Mesothelial cell of epicardium (in vitro differentiated cells): ENCODE measurements at regions not wholly inside any gene's neighbourhood (a gene's known extent, or its start where the extent isn't known, plus 50 kb on each side); places are given as distances from the start of the nearest gene placed in this dataset.

Experiments
- DNase-seq, 2 experiments: peaks; one replicate each; pipeline ENCODE4 v3.0.0; 2021; ENCODE audit warnings: low spot score in 2 of 2; ENCODE audit not compliant: unreplicated experiment in 2 of 2
- H3K27ac Mint-ChIP-seq: 2 replicates; pipeline ENCODE4 v1.8.0; 2021; ENCODE audit warnings: mixed read lengths
- H3K27me3 Mint-ChIP-seq: 2 replicates; pipeline ENCODE4 v1.8.0; 2021; ENCODE audit warnings: low read depth, mixed read lengths
- H3K36me3 Mint-ChIP-seq: 2 replicates; pipeline ENCODE4 v1.8.0; 2021; ENCODE audit warnings: mixed read lengths
- H3K4me1 Mint-ChIP-seq: 2 replicates; pipeline ENCODE4 v1.8.0; 2021; ENCODE audit warnings: mixed read lengths
- H3K4me3 Mint-ChIP-seq: 2 replicates; pipeline ENCODE4 v1.8.0; 2021; ENCODE audit warnings: mild to moderate bottlenecking, moderate library complexity, mixed read lengths
- H3K9me3 Mint-ChIP-seq: 2 replicates; pipeline ENCODE4 v1.8.0; 2021; ENCODE audit warnings: mixed read lengths
- TF ChIP-seq, protein P1 (sequence below): fragments of 200-600 bp; sonication (generic); IDR thresholded peaks from one replicate; pipeline ENCODE4 v1.5.0; 2021; ENCODE audit warnings: antibody characterized with exemption; ENCODE audit not compliant: unreplicated experiment

DNA sequence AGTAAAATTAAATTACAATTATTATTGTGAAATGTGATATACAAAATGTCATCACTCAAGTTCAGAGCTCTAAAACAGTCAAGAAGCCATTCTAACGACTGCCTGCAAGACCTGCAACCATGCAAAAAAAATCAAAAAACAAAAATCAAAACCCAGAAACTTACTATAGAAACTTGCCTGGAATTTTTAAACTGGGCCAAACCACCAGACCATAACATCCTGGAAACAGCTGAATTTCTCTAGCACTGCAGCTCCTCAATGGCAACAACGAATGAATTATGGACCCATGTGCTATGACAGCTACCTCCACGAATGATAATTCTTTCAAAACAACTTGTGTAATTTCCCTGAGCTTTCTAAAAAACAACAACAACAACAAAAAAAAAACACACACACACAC, 130.0 kb upstream of the KCNMB2 start:
- no peak overlapping the region for H3K4me3 Mint-ChIP-seq
- TF ChIP-seq, protein P1, sequence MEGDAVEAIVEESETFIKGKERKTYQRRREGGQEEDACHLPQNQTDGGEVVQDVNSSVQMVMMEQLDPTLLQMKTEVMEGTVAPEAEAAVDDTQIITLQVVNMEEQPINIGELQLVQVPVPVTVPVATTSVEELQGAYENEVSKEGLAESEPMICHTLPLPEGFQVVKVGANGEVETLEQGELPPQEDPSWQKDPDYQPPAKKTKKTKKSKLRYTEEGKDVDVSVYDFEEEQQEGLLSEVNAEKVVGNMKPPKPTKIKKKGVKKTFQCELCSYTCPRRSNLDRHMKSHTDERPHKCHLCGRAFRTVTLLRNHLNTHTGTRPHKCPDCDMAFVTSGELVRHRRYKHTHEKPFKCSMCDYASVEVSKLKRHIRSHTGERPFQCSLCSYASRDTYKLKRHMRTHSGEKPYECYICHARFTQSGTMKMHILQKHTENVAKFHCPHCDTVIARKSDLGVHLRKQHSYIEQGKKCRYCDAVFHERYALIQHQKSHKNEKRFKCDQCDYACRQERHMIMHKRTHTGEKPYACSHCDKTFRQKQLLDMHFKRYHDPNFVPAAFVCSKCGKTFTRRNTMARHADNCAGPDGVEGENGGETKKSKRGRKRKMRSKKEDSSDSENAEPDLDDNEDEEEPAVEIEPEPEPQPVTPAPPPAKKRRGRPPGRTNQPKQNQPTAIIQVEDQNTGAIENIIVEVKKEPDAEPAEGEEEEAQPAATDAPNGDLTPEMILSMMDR: no peak
- peaks cover 32% of the 10 kb centered on the region for H3K4me1 Mint-ChIP-seq
- DNase-seq: no peak
- H3K27me3 Mint-ChIP-seq: no peaks in the 10 kb centered on the region
- H3K27ac Mint-ChIP-seq: peak overlapping the region; percentile 41
- peaks cover 1% of the 10 kb centered on the region for H3K9me3 Mint-ChIP-seq
- no peaks in the 10 kb centered on the region for H3K36me3 Mint-ChIP-seq

DNA sequence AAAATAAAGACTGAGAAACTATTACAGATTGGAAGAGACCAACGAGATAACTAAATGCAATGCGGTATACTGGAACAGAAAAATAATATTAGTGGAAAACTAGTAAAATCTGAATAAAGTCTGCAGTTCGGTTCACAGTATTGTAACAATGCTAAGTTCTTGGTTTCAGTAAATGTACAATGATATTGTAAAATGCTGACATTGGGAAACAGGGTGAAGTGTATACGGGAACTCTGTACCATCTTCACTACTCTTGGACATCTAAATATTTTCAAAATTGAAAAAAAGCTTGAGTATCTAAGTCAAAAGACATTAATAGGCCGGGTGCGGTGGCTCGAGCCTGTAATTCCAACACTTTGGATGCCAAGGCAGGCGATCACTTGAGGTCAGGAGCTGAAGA, 120.9 kb upstream of the KCNMB2 start:
- no peaks in the 10 kb centered on the region for H3K27me3 Mint-ChIP-seq
- H3K4me3 Mint-ChIP-seq: no peak overlapping the region
- DNase-seq: no peak
- H3K36me3 Mint-ChIP-seq: no peaks in the 10 kb centered on the region
- peaks cover 12% of the 10 kb centered on the region for H3K9me3 Mint-ChIP-seq
- TF ChIP-seq, protein P1: no peak
- no peak overlapping the region for H3K27ac Mint-ChIP-seq
- H3K4me1 Mint-ChIP-seq: peaks cover 14% of the 10 kb centered on the region

DNA sequence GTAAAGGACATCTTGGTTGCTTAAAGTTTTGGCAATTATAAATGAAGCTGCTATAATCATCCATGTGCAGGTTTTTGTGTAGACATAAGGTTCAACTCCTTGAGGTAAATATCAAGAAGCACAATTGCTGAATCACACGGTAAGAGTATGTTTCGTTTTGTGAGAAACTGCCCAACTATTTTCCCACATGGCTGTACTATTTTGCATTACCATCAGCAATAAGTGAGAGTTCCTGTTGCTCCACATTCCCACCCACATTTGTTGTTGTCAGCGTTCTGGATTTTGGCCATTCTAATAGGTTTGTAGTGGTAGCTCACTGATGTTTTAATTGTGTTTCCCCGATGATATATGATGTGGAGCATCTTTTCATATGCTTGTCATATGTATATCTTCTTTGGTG, 118.5 kb upstream of the KCNMB2 start:
- H3K9me3 Mint-ChIP-seq: peaks cover 12% of the 10 kb centered on the region

DNA sequence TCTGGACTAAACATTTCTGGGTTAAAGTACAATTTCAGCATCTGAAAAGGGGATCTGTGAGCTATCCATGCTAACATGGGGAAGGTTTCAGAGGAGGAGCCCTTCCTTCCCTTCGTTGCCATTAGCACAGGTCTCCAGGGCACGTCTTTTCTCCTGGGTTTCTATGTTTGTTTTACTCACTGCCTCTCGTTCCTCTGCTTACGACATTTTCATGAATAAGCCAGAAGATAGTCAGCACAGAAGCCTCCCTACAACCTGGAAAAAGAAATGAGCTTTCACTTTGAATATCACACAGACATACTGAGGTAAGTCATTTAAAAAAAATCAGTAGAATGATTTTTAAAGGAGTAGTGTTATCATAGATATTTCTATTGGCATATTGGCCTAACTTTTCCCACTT, 117.2 kb upstream of the KCNMB2 start:
- H3K9me3 Mint-ChIP-seq: peaks cover 12% of the 10 kb centered on the region
- no peak overlapping the region for H3K4me3 Mint-ChIP-seq
- TF ChIP-seq, protein P1: no peak
- H3K36me3 Mint-ChIP-seq: no peaks in the 10 kb centered on the region
- no peak for DNase-seq
- no peaks in the 10 kb centered on the region for H3K27me3 Mint-ChIP-seq
- H3K4me1 Mint-ChIP-seq: peaks cover 4% of the 10 kb centered on the region
- no peak overlapping the region for H3K27ac Mint-ChIP-seq

More for the DNA sequence above, 118.5 kb upstream of the KCNMB2 start:
- Mint-ChIP-seq H3K36me3 (no peaks in the 10 kb centered on the region), H3K4me3 (no peak overlapping the region), H3K27ac (no peak overlapping the region), H3K27me3 (no peaks in the 10 kb centered on the region), H3K4me1 (peaks cover 4% of the 10 kb centered on the region)
- TF ChIP-seq, protein P1: no peak
- DNase-seq: no peak

DNA sequence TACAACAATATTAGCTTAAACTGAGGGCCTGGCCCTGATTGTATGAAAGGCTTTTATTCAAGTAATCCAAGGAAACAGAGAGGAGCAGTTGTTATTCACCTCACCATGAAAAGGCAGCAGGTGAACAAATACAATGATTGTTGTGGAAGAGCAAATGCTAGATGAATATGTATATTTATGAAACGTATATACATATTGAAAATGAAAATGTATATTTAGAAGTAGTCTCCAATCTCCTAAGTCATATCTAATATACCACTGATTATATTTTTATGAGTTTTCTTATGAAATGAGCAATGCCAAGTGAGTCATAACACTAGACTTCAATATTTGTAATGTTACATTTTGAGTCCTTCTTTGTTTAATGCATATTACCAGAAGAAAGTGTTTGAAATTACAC, 116.2 kb upstream of the KCNMB2 start:
- DNase-seq: no peak
- Mint-ChIP-seq H3K4me1 (peaks cover 4% of the 10 kb centered on the region), H3K4me3 (no peak overlapping the region), H3K9me3 (peaks cover 12% of the 10 kb centered on the region), H3K36me3 (no peaks in the 10 kb centered on the region), H3K27me3 (no peaks in the 10 kb centered on the region), H3K27ac (no peak overlapping the region)
- TF ChIP-seq, protein P1: no peak

DNA sequence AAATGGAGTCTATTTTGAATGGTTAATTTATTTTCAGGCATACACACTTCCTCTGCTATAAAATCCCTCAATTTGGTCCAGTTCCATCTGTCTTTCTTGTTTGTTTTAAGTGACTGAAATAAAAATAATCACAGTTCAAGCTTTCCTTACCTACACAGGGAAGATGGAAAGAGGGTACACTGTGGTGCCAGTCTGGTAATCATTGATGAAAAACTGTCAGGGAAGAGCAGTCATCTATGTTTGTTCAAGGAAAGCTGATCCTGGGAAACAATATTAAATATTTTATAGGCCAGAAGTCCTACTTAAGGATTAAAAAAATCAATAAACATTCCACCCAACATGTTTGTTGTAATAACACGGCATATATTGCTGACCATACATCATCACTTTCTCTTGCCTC, 115.2 kb upstream of the KCNMB2 start:
- Mint-ChIP-seq H3K36me3 (no peaks in the 10 kb centered on the region), H3K4me1 (peaks cover 4% of the 10 kb centered on the region), H3K9me3 (peaks cover 12% of the 10 kb centered on the region), H3K4me3 (no peak overlapping the region), H3K27ac (no peak overlapping the region), H3K27me3 (no peaks in the 10 kb centered on the region)
- no peak for DNase-seq
- TF ChIP-seq, protein P1: no peak
